ENCODE measurements at regions not wholly inside any gene's neighbourhood (a gene's known extent, or its start where the extent isn't known, plus 50 kb on each side); places are given as distances from the start of the nearest gene placed in this dataset.

GRCh38 chr13:40109351-40109844, 453.9 kb downstream of the COG6 start:
- Histone ChIP-seq H3K27me3 (ENCODE audit: control insufficient read depth in 2 of 2, insufficient read depth in 2 of 2, low read length in 2 of 2) (no peaks in the 10 kb centered on the region; a peak in 1 of 5 replicates), H3K9me1 (ENCODE audit: control insufficient read depth, insufficient read depth, low read length) (no peaks in the 10 kb centered on the region), H4K20me1 (replicated peaks; ENCODE audit: control insufficient read depth, insufficient read depth, low read length) (no peaks in the 10 kb centered on the region), H2AFZ (ENCODE audit: low read depth, low read length) (no peak overlapping the region), H3K36me3 (ENCODE audit: control insufficient read depth, insufficient read depth, low read length) (no peaks in the 10 kb centered on the region), H3K4me3 (no peak overlapping the region), H3K4me2 (ENCODE audit: insufficient read depth, low read length) (no peak overlapping the region), H3K27ac (ENCODE audit: extremely low read depth, low read depth, low read length) (no peak overlapping the region), H3K4me1 (replicated peaks in 1 of 2; ENCODE audit: control insufficient read depth in 2 of 2, insufficient read depth in 2 of 2, low read length in 2 of 2) (no peaks in the 10 kb centered on the region), H3K79me2 (ENCODE audit: control insufficient read depth, insufficient read depth, low read length) (no peaks in the 10 kb centered on the region), H3K9ac (ENCODE audit: insufficient read depth in 1 of 2, low read depth in 2 of 2, low read length in 2 of 2) (no peak overlapping the region), H3K9me3 (replicated peaks; ENCODE audit: control insufficient read depth, insufficient read depth, low read depth, low read length) (no peaks in the 10 kb centered on the region)
- FAIRE-seq = no peak
- CTCF ChIA-PET (ENCODE audit: low intra/inter-chr PET ratio) = no interaction called here
- WGBS (ENCODE audit: insufficient coverage, low coverage, missing lambda C conversion rate) = 0% methylated on average over 4 of the region's 4 CpGs
- no peak for DNase-seq (ENCODE audit: extremely low read depth in 1 of 4, low spot score in 3 of 4)
- in situ Hi-C loops (cut with MboI) = no loop called here
- intact Hi-C loops (cut with micrococcal nuclease) = no loop called here
- POLR2A ChIA-PET = no interaction called here
- no TSS peak for BruUV-seq (replicated peaks)
- no peak for ATAC-seq
- TF ChIP-seq PML (IDR thresholded peaks at IDR 0.05; ENCODE audit: low read length) (no peak), HNRNPH1 (optimal IDR thresholded peaks at IDR 0.05; ENCODE audit: low read depth, low read length) (no peak), NCOA6 (IDR thresholded peaks at IDR 0.05) (no peak), POLR2AphosphoS5 (IDR thresholded peaks at IDR 0.05; ENCODE audit: control insufficient read depth, insufficient read depth, low read depth, low read length) (no peak), ZFX (CRISPR knock-in tag; IDR thresholded peaks at IDR 0.05) (no peak), COPS2 (conservative IDR thresholded peaks at IDR 0.05) (no peak), FOS (IDR thresholded peaks at IDR 0.05; ENCODE audit: extremely low read depth, insufficient read length) (no peak), PHF21A (IDR thresholded peaks at IDR 0.05; ENCODE audit: borderline replicate concordance, low read depth) (no peak), SLC30A9 (CRISPR knock-in tag; IDR thresholded peaks at IDR 0.05) (no peak), GABPB1 (CRISPR knock-in tag; IDR thresholded peaks at IDR 0.05) (no peak), ZNF165 (CRISPR knock-in tag; IDR thresholded peaks at IDR 0.05; ENCODE audit: borderline replicate concordance) (no peak), ETV6 (IDR thresholded peaks at IDR 0.05; ENCODE audit: borderline replicate concordance in 1 of 2, low read depth in 2 of 2, low read length in 1 of 2) (no peak), ETV6 (CRISPR knock-in tag; IDR thresholded peaks at IDR 0.05; ENCODE audit: borderline replicate concordance) (no peak), CCNT2 (IDR thresholded peaks at IDR 0.05; ENCODE audit: borderline replicate concordance, extremely low read depth, insufficient read length, low read depth, low read length) (no peak), ARID3B (CRISPR knock-in tag; IDR thresholded peaks at IDR 0.05; ENCODE audit: borderline replicate concordance) (no peak)
- TF ChIP-seq, protein P1, sequence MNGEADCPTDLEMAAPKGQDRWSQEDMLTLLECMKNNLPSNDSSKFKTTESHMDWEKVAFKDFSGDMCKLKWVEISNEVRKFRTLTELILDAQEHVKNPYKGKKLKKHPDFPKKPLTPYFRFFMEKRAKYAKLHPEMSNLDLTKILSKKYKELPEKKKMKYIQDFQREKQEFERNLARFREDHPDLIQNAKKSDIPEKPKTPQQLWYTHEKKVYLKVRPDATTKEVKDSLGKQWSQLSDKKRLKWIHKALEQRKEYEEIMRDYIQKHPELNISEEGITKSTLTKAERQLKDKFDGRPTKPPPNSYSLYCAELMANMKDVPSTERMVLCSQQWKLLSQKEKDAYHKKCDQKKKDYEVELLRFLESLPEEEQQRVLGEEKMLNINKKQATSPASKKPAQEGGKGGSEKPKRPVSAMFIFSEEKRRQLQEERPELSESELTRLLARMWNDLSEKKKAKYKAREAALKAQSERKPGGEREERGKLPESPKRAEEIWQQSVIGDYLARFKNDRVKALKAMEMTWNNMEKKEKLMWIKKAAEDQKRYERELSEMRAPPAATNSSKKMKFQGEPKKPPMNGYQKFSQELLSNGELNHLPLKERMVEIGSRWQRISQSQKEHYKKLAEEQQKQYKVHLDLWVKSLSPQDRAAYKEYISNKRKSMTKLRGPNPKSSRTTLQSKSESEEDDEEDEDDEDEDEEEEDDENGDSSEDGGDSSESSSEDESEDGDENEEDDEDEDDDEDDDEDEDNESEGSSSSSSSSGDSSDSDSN (IDR thresholded peaks at IDR 0.05; ENCODE audit: borderline replicate concordance in 1 of 2, low read depth in 2 of 2, low read length in 2 of 2) = no peak
- TF ChIP-seq, protein P2, sequence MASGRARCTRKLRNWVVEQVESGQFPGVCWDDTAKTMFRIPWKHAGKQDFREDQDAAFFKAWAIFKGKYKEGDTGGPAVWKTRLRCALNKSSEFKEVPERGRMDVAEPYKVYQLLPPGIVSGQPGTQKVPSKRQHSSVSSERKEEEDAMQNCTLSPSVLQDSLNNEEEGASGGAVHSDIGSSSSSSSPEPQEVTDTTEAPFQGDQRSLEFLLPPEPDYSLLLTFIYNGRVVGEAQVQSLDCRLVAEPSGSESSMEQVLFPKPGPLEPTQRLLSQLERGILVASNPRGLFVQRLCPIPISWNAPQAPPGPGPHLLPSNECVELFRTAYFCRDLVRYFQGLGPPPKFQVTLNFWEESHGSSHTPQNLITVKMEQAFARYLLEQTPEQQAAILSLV (tag; IDR thresholded peaks at IDR 0.05) = no peak
- TF ChIP-seq, protein P3, sequence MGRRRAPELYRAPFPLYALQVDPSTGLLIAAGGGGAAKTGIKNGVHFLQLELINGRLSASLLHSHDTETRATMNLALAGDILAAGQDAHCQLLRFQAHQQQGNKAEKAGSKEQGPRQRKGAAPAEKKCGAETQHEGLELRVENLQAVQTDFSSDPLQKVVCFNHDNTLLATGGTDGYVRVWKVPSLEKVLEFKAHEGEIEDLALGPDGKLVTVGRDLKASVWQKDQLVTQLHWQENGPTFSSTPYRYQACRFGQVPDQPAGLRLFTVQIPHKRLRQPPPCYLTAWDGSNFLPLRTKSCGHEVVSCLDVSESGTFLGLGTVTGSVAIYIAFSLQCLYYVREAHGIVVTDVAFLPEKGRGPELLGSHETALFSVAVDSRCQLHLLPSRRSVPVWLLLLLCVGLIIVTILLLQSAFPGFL (CRISPR knock-in tag; IDR thresholded peaks at IDR 0.05) = no peak
